HepG2 (cell line): ENCODE measurements at regions not wholly inside any gene's neighbourhood (a gene's known extent, or its start where the extent isn't known, plus 50 kb on each side); places are given as distances from the start of the nearest gene placed in this dataset.
A peak's percentile ranks its signal among the peaks of the same experiment; 100 is the strongest.

Experiments used
- ARHGAP35 ChIP-seq: sonication (generic); formaldehyde crosslinking; IDR thresholded peaks from 2 replicates; pipeline ENCODE4 v1.9.0; 2022; ENCODE audit warnings: mild to moderate bottlenecking, inconsistent platforms, moderate library complexity, missing genetic modification reagents, borderline replicate concordance
- CEBPB ChIP-seq: IDR thresholded peaks from 2 replicates; pipeline ENCODE4 v1.6.1; 2011; ENCODE audit warnings: low read depth, low read length, improper control_type of control experiment, borderline replicate concordance
- CREBL2 ChIP-seq: sonication (generic); formaldehyde crosslinking; IDR thresholded peaks from 2 replicates; pipeline ENCODE4 v1.8.1; 2023; ENCODE audit warnings: missing genetic modification reagents, mild to moderate bottlenecking, borderline replicate concordance
- ETS1 ChIP-seq: sonication (generic); formaldehyde crosslinking; IDR thresholded peaks from 2 replicates; pipeline ENCODE4 v1.4.0; 2020; ENCODE audit warnings: missing genetic modification reagents
- HNF1A ChIP-seq, 2 experiments: sonication (generic) in 1 of 2; formaldehyde crosslinking in 1 of 2; IDR thresholded peaks; 2 replicates each; pipeline versions ENCODE4 v1.4.0 to v1.6.1; 2016 to 2020; ENCODE audit warnings: borderline replicate concordance in 1 of 2, low read depth in 1 of 2, mild to moderate bottlenecking in 1 of 2, missing genetic modification reagents in 1 of 2
- HOMEZ ChIP-seq: IDR thresholded peaks from 2 replicates; pipeline ENCODE4 v1.6.1; 2016; ENCODE audit warnings: low read depth
- KAT2B ChIP-seq: fragments of 150-350 bp; IDR thresholded peaks from 2 replicates; pipeline ENCODE4 v1.6.1; 2014; ENCODE audit warnings: low read depth, low read length, borderline replicate concordance
- KLF11 ChIP-seq: IDR thresholded peaks from 2 replicates; pipeline ENCODE4 v1.6.1; 2016; ENCODE audit warnings: missing compliant biosample characterization
- PREB ChIP-seq: sonication (generic); formaldehyde crosslinking; IDR thresholded peaks from 2 replicates; pipeline ENCODE4 v1.4.0; 2020; ENCODE audit warnings: missing genetic modification reagents
- RARG ChIP-seq: sonication (generic); formaldehyde crosslinking; IDR thresholded peaks from 2 replicates; pipeline ENCODE4 v1.4.0; 2020; ENCODE audit warnings: low read depth, mild to moderate bottlenecking, missing genetic modification reagents
- REL ChIP-seq: sonication (generic); formaldehyde crosslinking; conservative IDR thresholded peaks from 2 replicates; pipeline ENCODE4 v1.8.0; 2022; ENCODE audit warnings: mild to moderate bottlenecking, missing genetic modification reagents, moderate library complexity
- TFE3 ChIP-seq: IDR thresholded peaks from 2 replicates; pipeline ENCODE4 v1.6.1; 2016
- THAP8 ChIP-seq: sonication (generic); formaldehyde crosslinking; IDR thresholded peaks from 2 replicates; pipeline ENCODE4 v1.5.1; 2020; ENCODE audit warnings: missing genetic modification reagents, mild to moderate bottlenecking, borderline replicate concordance
- ZBTB7B ChIP-seq: sonication (generic); formaldehyde crosslinking; IDR thresholded peaks from 2 replicates; pipeline ENCODE4 v1.4.0; 2020; ENCODE audit warnings: missing genetic modification reagents
- ZFP90 ChIP-seq: sonication (generic); formaldehyde crosslinking; IDR thresholded peaks from 2 replicates; pipeline ENCODE4 v1.8.0; 2022; ENCODE audit warnings: missing genetic modification reagents, mild to moderate bottlenecking, inconsistent platforms, borderline replicate concordance
- ZNF251 ChIP-seq: sonication (generic); formaldehyde crosslinking; IDR thresholded peaks from 2 replicates; pipeline ENCODE4 v1.9.0; 2021; ENCODE audit warnings: mild to moderate bottlenecking, missing genetic modification reagents
- ZNF292 ChIP-seq: sonication (generic); formaldehyde crosslinking; IDR thresholded peaks from 2 replicates; pipeline ENCODE4 v1.8.1; 2022; ENCODE audit warnings: mild to moderate bottlenecking, low read depth, missing genetic modification reagents, borderline replicate concordance
- ZNF678 ChIP-seq: sonication (generic); formaldehyde crosslinking; IDR thresholded peaks from 2 replicates; pipeline ENCODE4 v1.4.0; 2020; ENCODE audit warnings: mild to moderate bottlenecking, missing genetic modification reagents

- TF ChIP-seq ETS1 (no peak), REL (CRISPR knock-in tag) (no peak), THAP8 (no peak), PREB (no peak), ZBTB7B (peak; percentile 80; the same call in 1 of the 2 replicates), ARHGAP35 (CRISPR knock-in tag) (no peak), ZNF251 (CRISPR knock-in tag) (no peak), HOMEZ (CRISPR knock-in tag) (no peak), ZFP90 (CRISPR knock-in tag) (no peak), KAT2B (no peak), ZNF678 (CRISPR knock-in tag) (no peak), ZNF292 (CRISPR knock-in tag) (peak; percentile 72; the same call in 1 of the 2 replicates), HNF1A (IDR thresholded peaks at IDR 0.05; ENCODE audit: low read depth) (no peak), HNF1A (CRISPR knock-in tag; IDR thresholded peaks at IDR 0.05; ENCODE audit: borderline replicate concordance) (peak; percentile 45; the same call in 1 of the 2 replicates), CEBPB (no peak), RARG (CRISPR knock-in tag) (no peak), KLF11 (CRISPR knock-in tag) (no peak), CREBL2 (CRISPR knock-in tag) (no peak), TFE3 (CRISPR knock-in tag) (no peak)
These were observed 321.1 kb downstream of the MN1 start (continued) for GRCh38 chr22:27480487-27480886.
